ENCODE measurements at regions not wholly inside any gene's neighbourhood (a gene's known extent, or its start where the extent isn't known, plus 50 kb on each side); places are given as distances from the start of the nearest gene placed in this dataset.

DNA sequence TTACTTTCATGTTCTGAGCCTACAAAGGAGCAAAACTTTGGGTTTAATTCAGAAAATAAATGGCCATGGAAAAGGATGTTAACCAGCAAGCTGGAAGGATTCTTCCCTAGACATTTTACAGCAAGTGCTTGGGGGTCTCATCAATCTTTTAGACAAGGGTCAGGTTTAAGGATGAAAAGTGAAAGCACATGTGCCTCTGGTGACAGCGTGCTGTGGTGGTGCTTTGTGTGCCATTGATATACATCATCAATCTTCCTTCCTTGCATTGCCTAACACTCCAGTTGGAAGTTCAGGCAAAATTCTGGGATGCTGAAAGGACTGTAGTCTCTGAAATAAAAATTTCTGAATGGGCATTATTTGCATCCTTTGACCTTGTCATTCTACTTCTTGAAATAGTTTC lies 171.2 kb downstream of the KCNE4 start:
- H3K27ac ChIP-seq (ENCODE audit: low read depth, low read length) = no peak overlapping the region
- CTCF ChIA-PET = no interaction called here
- H3K9me3 ChIP-seq (ENCODE audit: control insufficient read depth, insufficient read depth, low read length) = no peaks in the 10 kb centered on the region
- TF ChIP-seq, protein P1, sequence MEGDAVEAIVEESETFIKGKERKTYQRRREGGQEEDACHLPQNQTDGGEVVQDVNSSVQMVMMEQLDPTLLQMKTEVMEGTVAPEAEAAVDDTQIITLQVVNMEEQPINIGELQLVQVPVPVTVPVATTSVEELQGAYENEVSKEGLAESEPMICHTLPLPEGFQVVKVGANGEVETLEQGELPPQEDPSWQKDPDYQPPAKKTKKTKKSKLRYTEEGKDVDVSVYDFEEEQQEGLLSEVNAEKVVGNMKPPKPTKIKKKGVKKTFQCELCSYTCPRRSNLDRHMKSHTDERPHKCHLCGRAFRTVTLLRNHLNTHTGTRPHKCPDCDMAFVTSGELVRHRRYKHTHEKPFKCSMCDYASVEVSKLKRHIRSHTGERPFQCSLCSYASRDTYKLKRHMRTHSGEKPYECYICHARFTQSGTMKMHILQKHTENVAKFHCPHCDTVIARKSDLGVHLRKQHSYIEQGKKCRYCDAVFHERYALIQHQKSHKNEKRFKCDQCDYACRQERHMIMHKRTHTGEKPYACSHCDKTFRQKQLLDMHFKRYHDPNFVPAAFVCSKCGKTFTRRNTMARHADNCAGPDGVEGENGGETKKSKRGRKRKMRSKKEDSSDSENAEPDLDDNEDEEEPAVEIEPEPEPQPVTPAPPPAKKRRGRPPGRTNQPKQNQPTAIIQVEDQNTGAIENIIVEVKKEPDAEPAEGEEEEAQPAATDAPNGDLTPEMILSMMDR (IDR thresholded peaks at IDR 0.05; ENCODE audit: low read depth, low read length) = no peak
- no peak for DNase-seq (ENCODE audit: low read depth, low spot score)
- H3K4me3 ChIP-seq (ENCODE audit: low read depth, low read length) = no peak overlapping the region
- H3K27me3 ChIP-seq (ENCODE audit: control insufficient read depth, insufficient read depth, low read length) = no peaks in the 10 kb centered on the region
- POLR2A ChIA-PET = no interaction called here

DNA sequence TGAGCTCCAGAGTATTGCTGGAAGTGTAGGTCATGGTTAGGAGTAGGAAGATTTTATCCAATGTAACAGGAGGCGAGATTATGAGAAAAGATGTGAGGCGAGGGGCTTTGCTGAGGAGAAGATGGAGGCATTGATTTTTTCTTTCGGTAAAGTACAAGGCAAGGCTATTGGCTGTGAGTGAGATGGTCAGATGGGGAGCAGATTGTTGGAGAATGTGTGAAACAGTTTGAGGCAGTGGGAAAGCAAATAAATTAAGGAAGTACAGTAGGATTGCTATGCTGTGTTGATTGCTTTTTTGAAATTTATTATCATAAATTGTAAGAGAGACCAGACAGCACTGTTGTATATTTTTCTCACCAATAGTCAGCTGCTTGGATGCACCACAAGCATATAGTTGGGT lies 173.3 kb downstream of the KCNE4 start:
- CTCF ChIA-PET = no interaction called here
- TF ChIP-seq, protein P1 (IDR thresholded peaks at IDR 0.05; ENCODE audit: low read depth, low read length) = no peak
- POLR2A ChIA-PET = no interaction called here
- Histone ChIP-seq H3K27me3 (ENCODE audit: control insufficient read depth, insufficient read depth, low read length) (no peaks in the 10 kb centered on the region), H3K27ac (ENCODE audit: low read depth, low read length) (no peak overlapping the region), H3K9me3 (ENCODE audit: control insufficient read depth, insufficient read depth, low read length) (no peaks in the 10 kb centered on the region), H3K4me3 (ENCODE audit: low read depth, low read length) (no peak overlapping the region)
- DNase-seq (ENCODE audit: low read depth, low spot score) = no peak

DNA sequence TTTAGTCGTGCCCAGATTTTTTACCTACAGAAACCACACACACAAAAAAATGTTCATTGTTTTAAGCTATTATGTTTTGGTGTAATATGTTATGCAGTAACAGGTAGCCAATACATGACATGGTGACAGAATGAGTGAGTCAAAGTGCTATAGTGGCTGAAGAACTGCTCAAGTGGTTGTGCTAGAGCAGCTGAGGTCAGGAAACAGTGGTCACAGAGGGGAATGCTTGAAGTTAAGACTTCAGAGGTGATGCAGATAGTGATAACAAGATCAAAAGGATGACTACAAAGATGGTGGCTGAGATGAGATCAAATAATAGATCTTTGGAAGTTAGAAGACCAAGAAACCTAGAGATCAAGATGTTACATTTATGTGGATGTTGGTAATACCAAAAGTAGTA lies 174.3 kb downstream of the KCNE4 start:
- CTCF ChIA-PET = interaction anchor here (1.0 kb wide), 1 partner anchor 9 kb away, joined by 3 read pairs; no protein-coding TSS in a partner anchor
- POLR2A ChIA-PET = no interaction called here

DNA sequence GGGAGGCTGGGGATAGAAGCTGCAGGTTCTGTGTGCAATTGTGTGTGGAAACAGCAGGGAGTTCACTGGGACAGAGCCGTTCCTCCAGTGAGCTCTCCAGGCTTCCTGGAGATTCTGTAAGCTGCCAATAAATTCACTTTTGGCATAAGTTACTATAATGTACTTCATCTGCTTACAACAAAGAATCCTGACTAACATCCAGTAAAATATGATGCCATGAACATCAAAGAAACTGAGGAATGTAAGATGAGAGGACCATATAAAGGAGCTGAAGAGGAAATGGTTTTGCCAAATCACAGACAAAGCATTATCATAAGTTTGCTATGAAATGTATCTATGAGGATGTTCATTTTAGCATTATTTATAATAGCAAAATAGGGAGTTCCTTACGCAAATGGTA lies 175.3 kb downstream of the KCNE4 start:
- CTCF ChIA-PET = no interaction called here

More for the DNA sequence above, 174.3 kb downstream of the KCNE4 start:
- no peak for DNase-seq (ENCODE audit: low read depth, low spot score)
- TF ChIP-seq, protein P1 (IDR thresholded peaks at IDR 0.05; ENCODE audit: low read depth, low read length) = no peak
- no peak overlapping the region for H3K4me3 ChIP-seq (ENCODE audit: low read depth, low read length)
- no peaks in the 10 kb centered on the region for H3K27me3 ChIP-seq (ENCODE audit: control insufficient read depth, insufficient read depth, low read length)
- H3K27ac ChIP-seq (ENCODE audit: low read depth, low read length) = no peak overlapping the region
- no peaks in the 10 kb centered on the region for H3K9me3 ChIP-seq (ENCODE audit: control insufficient read depth, insufficient read depth, low read length)

DNA sequence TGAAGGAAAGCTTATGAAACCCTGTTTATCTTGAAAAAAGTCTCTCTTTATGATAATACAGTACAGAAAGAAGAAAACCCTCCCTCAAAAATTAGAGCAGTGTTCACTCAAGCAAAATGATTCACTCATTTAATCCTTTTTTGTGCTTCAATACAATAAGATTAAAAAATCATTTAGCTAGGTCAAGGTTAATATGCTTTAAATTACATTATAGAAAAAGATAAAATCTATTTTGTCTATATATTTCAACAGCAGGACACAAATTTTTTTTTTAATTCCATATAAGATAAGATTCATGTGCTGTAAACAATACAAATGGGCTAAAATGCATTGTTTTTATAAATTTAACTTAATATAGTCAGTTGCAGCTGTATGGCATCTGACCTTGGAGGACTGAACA lies 176.9 kb downstream of the KCNE4 start:
- ChIA-PET CTCF (interaction anchor here (0.7 kb wide), 2 partner anchors 195 to 538 kb away, joined by 3 to 5 read pairs; no protein-coding TSS in a partner anchor), POLR2A (no interaction called here)
- no peaks in the 10 kb centered on the region for H3K9me3 ChIP-seq (ENCODE audit: control insufficient read depth, insufficient read depth, low read length)
- no peak overlapping the region for H3K4me3 ChIP-seq (ENCODE audit: low read depth, low read length)
- TF ChIP-seq, protein P1 (IDR thresholded peaks at IDR 0.05; ENCODE audit: low read depth, low read length) = no peak
- H3K27me3 ChIP-seq (ENCODE audit: control insufficient read depth, insufficient read depth, low read length) = no peaks in the 10 kb centered on the region
- no peak for DNase-seq (ENCODE audit: low read depth, low spot score)
- H3K27ac ChIP-seq (ENCODE audit: low read depth, low read length) = no peak overlapping the region

More for the DNA sequence above, 175.3 kb downstream of the KCNE4 start:
- H3K27me3 ChIP-seq (ENCODE audit: control insufficient read depth, insufficient read depth, low read length) = no peaks in the 10 kb centered on the region
- no peak overlapping the region for H3K27ac ChIP-seq (ENCODE audit: low read depth, low read length)
- POLR2A ChIA-PET = no interaction called here
- no peak overlapping the region for H3K4me3 ChIP-seq (ENCODE audit: low read depth, low read length)
- TF ChIP-seq, protein P1 (IDR thresholded peaks at IDR 0.05; ENCODE audit: low read depth, low read length) = no peak
- no peak for DNase-seq (ENCODE audit: low read depth, low spot score)
- H3K9me3 ChIP-seq (ENCODE audit: control insufficient read depth, insufficient read depth, low read length) = no peaks in the 10 kb centered on the region

Data from AG04450 (cell line).